GM12878 (cell line): ENCODE measurements at regions not wholly inside any gene's neighbourhood (a gene's known extent, or its start where the extent isn't known, plus 50 kb on each side); places are given as distances from the start of the nearest gene placed in this dataset.

Source experiments
- KLF5 ChIP-seq: fragments of 450-650 bp; IDR thresholded peaks from 2 replicates; pipeline ENCODE4 v1.6.1; 2014; ENCODE audit warnings: mild to moderate bottlenecking; ENCODE audit not compliant: partially characterized antibody
- MTA2 ChIP-seq: fragments of 450-650 bp; IDR thresholded peaks from 2 replicates; pipeline ENCODE4 v1.6.1; 2016; ENCODE audit warnings: low read depth, mild to moderate bottlenecking, moderate library complexity
- SMAD5 ChIP-seq: IDR thresholded peaks from 2 replicates; pipeline ENCODE4 v1.6.1; 2016; ENCODE audit warnings: antibody characterized with exemption, low read depth
- TF ChIP-seq, protein P1 (sequence below): IDR thresholded peaks from 2 replicates; pipeline ENCODE4 v1.6.1; 2012; ENCODE audit warnings: mild to moderate bottlenecking, low read depth, low read length
- TF ChIP-seq, protein P2 (sequence below): fragments of 450-650 bp; IDR thresholded peaks from 2 replicates; pipeline ENCODE4 v1.6.1; 2014; ENCODE audit warnings: mild to moderate bottlenecking
- TF ChIP-seq, protein P3 (sequence below): fragments of 450-650 bp; IDR thresholded peaks from 2 replicates; pipeline ENCODE4 v1.6.1; 2017; ENCODE audit warnings: mild to moderate bottlenecking, low read depth, inconsistent platforms; ENCODE audit not compliant: poor library complexity, severe bottlenecking
- TF ChIP-seq, protein P4 (sequence below): IDR thresholded peaks from 2 replicates; pipeline ENCODE4 v1.6.1; 2012; ENCODE audit warnings: low read depth, low read length, improper control_type of control experiment

DNA sequence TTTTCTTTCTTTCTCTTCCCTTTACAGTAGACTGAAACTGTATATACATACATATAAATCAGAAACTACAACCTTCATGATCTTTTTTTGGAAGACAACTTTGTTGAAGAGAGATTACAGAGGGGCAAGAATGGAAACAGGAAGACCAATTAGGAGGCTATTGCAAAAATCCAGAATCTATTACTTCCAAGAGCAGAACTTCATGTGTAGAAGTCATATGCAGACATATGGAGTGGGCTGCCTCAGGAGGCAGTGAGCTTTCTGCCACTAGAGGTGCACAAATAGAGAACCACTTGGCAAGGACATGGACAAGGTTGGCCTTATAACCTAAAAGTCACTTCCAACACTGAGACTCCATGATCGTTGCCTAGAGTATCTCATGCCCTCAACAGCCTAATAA lies 157.8 kb upstream of the NR4A3 start (continued):
- TF ChIP-seq, protein P1, sequence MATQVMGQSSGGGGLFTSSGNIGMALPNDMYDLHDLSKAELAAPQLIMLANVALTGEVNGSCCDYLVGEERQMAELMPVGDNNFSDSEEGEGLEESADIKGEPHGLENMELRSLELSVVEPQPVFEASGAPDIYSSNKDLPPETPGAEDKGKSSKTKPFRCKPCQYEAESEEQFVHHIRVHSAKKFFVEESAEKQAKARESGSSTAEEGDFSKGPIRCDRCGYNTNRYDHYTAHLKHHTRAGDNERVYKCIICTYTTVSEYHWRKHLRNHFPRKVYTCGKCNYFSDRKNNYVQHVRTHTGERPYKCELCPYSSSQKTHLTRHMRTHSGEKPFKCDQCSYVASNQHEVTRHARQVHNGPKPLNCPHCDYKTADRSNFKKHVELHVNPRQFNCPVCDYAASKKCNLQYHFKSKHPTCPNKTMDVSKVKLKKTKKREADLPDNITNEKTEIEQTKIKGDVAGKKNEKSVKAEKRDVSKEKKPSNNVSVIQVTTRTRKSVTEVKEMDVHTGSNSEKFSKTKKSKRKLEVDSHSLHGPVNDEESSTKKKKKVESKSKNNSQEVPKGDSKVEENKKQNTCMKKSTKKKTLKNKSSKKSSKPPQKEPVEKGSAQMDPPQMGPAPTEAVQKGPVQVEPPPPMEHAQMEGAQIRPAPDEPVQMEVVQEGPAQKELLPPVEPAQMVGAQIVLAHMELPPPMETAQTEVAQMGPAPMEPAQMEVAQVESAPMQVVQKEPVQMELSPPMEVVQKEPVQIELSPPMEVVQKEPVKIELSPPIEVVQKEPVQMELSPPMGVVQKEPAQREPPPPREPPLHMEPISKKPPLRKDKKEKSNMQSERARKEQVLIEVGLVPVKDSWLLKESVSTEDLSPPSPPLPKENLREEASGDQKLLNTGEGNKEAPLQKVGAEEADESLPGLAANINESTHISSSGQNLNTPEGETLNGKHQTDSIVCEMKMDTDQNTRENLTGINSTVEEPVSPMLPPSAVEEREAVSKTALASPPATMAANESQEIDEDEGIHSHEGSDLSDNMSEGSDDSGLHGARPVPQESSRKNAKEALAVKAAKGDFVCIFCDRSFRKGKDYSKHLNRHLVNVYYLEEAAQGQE = no peak
- TF ChIP-seq, protein P2, sequence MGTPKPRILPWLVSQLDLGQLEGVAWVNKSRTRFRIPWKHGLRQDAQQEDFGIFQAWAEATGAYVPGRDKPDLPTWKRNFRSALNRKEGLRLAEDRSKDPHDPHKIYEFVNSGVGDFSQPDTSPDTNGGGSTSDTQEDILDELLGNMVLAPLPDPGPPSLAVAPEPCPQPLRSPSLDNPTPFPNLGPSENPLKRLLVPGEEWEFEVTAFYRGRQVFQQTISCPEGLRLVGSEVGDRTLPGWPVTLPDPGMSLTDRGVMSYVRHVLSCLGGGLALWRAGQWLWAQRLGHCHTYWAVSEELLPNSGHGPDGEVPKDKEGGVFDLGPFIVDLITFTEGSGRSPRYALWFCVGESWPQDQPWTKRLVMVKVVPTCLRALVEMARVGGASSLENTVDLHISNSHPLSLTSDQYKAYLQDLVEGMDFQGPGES = no peak
- TF ChIP-seq, protein P3, sequence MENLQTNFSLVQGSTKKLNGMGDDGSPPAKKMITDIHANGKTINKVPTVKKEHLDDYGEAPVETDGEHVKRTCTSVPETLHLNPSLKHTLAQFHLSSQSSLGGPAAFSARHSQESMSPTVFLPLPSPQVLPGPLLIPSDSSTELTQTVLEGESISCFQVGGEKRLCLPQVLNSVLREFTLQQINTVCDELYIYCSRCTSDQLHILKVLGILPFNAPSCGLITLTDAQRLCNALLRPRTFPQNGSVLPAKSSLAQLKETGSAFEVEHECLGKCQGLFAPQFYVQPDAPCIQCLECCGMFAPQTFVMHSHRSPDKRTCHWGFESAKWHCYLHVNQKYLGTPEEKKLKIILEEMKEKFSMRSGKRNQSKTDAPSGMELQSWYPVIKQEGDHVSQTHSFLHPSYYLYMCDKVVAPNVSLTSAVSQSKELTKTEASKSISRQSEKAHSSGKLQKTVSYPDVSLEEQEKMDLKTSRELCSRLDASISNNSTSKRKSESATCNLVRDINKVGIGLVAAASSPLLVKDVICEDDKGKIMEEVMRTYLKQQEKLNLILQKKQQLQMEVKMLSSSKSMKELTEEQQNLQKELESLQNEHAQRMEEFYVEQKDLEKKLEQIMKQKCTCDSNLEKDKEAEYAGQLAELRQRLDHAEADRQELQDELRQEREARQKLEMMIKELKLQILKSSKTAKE = no peak
- TF ChIP-seq SMAD5 (no peak), KLF5 (no peak), MTA2 (no peak)
- TF ChIP-seq, protein P4, sequence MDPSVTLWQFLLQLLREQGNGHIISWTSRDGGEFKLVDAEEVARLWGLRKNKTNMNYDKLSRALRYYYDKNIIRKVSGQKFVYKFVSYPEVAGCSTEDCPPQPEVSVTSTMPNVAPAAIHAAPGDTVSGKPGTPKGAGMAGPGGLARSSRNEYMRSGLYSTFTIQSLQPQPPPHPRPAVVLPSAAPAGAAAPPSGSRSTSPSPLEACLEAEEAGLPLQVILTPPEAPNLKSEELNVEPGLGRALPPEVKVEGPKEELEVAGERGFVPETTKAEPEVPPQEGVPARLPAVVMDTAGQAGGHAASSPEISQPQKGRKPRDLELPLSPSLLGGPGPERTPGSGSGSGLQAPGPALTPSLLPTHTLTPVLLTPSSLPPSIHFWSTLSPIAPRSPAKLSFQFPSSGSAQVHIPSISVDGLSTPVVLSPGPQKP = no peak
